Breast epithelium (tissue), 4 donors: ENCODE measurements at regions not wholly inside any gene's neighbourhood (a gene's known extent, or its start where the extent isn't known, plus 50 kb on each side); places are given as distances from the start of the nearest gene placed in this dataset.
"Not testable (repeated sequence)": the region's sequence is repeated elsewhere in the genome, so short reads cannot be mapped to it uniquely, and the experiment has no call there.

Experiments
- DNase-seq, 2 donors: peaks; one replicate each; pipeline ENCODE4 v3.0.0-alpha.2; 2019; ENCODE audit warnings: low spot score in 2 of 2
- H3K27ac ChIP-seq, 2 donors: fragments of 200-600 bp; sonication (generic) in 1 of 2; one replicate each; pipeline ENCODE4 v1.5.1; 2016 to 2019; ENCODE audit warnings: mild to moderate bottlenecking in 1 of 2
- H3K27me3 ChIP-seq, 2 donors: fragments of 200-600 bp; sonication (generic) in 1 of 2; one replicate each; pipeline versions ENCODE4 v1.5.1 to v1.6.0; 2017 to 2019; ENCODE audit warnings: control low read depth in 1 of 2, mild to moderate bottlenecking in 1 of 2
- H3K36me3 ChIP-seq: fragments of 200-600 bp; one replicate; pipeline ENCODE4 v1.5.1; 2019
- H3K4me1 ChIP-seq, 2 donors: fragments of 200-600 bp; sonication (generic); one replicate each; pipeline ENCODE4 v1.5.1; 2016 to 2019; ENCODE audit warnings: control low read depth in 1 of 2
- H3K4me3 ChIP-seq, 3 donors: fragments of 200-600 bp; sonication (generic); 1 replicate in 2 of 3; 2 replicates in 1 of 3; pipeline ENCODE4 v1.5.1; 2016 to 2019; ENCODE audit warnings: mild to moderate bottlenecking in 3 of 3, moderate library complexity in 2 of 3
- H3K9me3 ChIP-seq, 2 donors: fragments of 200-600 bp; sonication (generic) in 1 of 2; one replicate each; pipeline ENCODE4 v1.5.1; 2016 to 2019; ENCODE audit warnings: control low read depth in 1 of 2
- POLR2A ChIP-seq: fragments of 450-650 bp; IDR thresholded peaks from one replicate; pipeline ENCODE4 v1.6.1; 2016; ENCODE audit warnings: antibody characterized with exemption, mild to moderate bottlenecking, moderate library complexity
- POLR2AphosphoS5 ChIP-seq, 3 donors: sonication (generic); formaldehyde crosslinking; IDR thresholded peaks; one replicate each; pipeline ENCODE4 v1.6.1; 2017; ENCODE audit warnings: antibody characterized with exemption in 3 of 3
- intact Hi-C: fragments of 100-400 bp; cut with DNase I; formaldehyde crosslinking; loops from one replicate; pipeline ENCODE4 v1.15.1; 2023; ENCODE audit warnings: low total_unique reads
- TF ChIP-seq, protein P1 (sequence below), 3 donors: fragments of 450-650 bp; IDR thresholded peaks; one replicate each; pipeline ENCODE4 v1.5.1; 2016 to 2017; ENCODE audit warnings: antibody characterized with exemption in 3 of 3, mild to moderate bottlenecking in 3 of 3, moderate library complexity in 3 of 3

GRCh38 chr12:80001562-80001961 lies 66.7 kb upstream of the PPP1R12A start:
- Histone ChIP-seq H3K27me3 (no peaks in the 10 kb centered on the region), H3K9me3 (no peaks in the 10 kb centered on the region), H3K4me1 (no peaks in the 10 kb centered on the region), H3K4me3 (no peak overlapping the region), H3K36me3 (no peaks in the 10 kb centered on the region), H3K27ac (no peak overlapping the region)
- TF ChIP-seq POLR2AphosphoS5 (IDR thresholded peaks at IDR 0.05) (no peak), POLR2A (no peak)
- TF ChIP-seq, protein P1, sequence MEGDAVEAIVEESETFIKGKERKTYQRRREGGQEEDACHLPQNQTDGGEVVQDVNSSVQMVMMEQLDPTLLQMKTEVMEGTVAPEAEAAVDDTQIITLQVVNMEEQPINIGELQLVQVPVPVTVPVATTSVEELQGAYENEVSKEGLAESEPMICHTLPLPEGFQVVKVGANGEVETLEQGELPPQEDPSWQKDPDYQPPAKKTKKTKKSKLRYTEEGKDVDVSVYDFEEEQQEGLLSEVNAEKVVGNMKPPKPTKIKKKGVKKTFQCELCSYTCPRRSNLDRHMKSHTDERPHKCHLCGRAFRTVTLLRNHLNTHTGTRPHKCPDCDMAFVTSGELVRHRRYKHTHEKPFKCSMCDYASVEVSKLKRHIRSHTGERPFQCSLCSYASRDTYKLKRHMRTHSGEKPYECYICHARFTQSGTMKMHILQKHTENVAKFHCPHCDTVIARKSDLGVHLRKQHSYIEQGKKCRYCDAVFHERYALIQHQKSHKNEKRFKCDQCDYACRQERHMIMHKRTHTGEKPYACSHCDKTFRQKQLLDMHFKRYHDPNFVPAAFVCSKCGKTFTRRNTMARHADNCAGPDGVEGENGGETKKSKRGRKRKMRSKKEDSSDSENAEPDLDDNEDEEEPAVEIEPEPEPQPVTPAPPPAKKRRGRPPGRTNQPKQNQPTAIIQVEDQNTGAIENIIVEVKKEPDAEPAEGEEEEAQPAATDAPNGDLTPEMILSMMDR (IDR thresholded peaks at IDR 0.05): no peak
- no peak for DNase-seq
- intact Hi-C loops: no loop called here

DNA sequence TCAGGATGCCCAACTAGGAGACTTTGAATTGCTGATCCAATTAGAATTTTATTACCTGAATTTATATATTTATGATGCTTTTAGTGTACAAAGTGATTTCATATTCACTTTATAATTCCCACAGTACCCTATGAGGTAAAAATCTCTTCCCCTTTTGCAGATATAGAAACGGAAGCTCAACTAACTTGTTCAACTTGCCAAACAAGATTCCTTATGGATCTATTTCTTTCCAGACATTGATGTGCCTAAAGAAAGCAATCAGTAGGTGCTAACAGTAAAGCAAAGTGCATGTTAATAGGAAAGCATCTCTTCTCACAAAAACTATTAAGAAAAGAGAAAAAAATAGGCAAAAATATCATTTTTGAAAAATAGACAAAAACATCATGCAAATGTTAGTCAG lies 65.9 kb upstream of the PPP1R12A start:
- Histone ChIP-seq H3K36me3 (no peaks in the 10 kb centered on the region), H3K9me3 (no peaks in the 10 kb centered on the region), H3K4me3 (no peak overlapping the region), H3K4me1 (no peaks in the 10 kb centered on the region), H3K27ac (no peak overlapping the region), H3K27me3 (no peaks in the 10 kb centered on the region)
- no peak for DNase-seq
- no peak for TF ChIP-seq POLR2AphosphoS5 (IDR thresholded peaks at IDR 0.05)
- TF ChIP-seq, protein P1 (IDR thresholded peaks at IDR 0.05): no peak
- no peak for TF ChIP-seq POLR2A
- intact Hi-C loops: no loop called here

DNA sequence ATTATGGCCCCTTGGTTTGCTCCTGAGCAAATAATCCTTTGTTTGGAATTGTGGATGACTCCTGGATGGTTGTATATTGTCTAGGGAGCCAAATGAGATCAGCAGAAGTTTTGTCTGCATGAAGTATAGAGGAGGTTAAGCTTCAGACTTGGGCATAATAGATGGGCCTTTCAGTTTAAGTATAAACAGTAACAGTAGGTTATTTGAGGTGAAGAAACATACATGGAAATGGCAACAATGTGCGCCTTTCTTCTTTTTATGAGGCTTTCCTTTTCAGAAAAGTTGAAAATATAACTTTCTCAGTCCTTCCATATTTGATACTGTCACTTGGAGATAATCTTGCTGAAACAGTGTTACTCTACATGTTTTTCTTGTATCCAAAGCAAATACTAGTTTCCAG lies 63.7 kb upstream of the PPP1R12A start:
- DNase-seq: no peak
- H3K27ac ChIP-seq: peak overlapping the region; percentile 8 to 38
- no peak overlapping the region for H3K4me3 ChIP-seq
- no peaks in the 10 kb centered on the region for H3K36me3 ChIP-seq
- no peaks in the 10 kb centered on the region for H3K4me1 ChIP-seq
- no peaks in the 10 kb centered on the region for H3K9me3 ChIP-seq
- H3K27me3 ChIP-seq: no peaks in the 10 kb centered on the region
- TF ChIP-seq POLR2A (no peak), POLR2AphosphoS5 (IDR thresholded peaks at IDR 0.05) (no peak)
- TF ChIP-seq, protein P1 (IDR thresholded peaks at IDR 0.05): no peak
- intact Hi-C loops: no loop called here

DNA sequence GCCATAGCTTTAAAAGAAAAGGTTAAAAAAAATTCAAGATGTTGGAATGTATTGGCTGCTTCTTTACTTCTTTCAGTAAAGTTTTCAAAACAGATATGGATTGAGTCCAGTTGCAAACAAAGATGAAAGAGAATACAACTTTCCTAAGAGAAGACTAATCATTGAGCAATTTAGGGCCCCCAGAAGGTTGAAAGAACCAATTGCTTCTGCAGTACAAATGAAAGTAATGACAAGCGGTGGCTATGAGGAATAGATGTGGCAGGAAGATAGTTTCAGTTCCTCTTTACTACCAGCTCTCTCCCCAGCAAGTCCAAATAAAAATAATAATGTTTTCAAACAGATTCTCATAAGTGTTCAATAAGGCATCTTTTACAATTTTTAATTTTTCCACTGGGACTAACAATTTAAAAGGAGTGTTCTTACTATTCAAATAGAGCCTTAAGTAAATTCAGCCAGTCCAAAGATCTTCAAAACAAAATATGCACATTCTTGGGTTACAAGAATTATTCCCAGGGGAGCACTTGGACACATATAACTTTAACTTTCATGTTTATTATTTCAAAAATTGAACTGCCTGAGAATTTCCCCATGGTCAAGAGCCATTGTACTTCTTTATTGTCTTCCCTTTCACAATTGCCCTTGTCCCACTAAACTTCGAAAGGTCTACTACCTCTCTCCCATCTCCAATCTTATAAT lies 62.3 kb upstream of the PPP1R12A start:
- H3K36me3 ChIP-seq: no peaks in the 10 kb centered on the region
- no peak for DNase-seq
- H3K4me3 ChIP-seq: no peak overlapping the region
- no peak for TF ChIP-seq POLR2A
- TF ChIP-seq, protein P1 (IDR thresholded peaks at IDR 0.05): no peak
- no peak for TF ChIP-seq POLR2AphosphoS5 (IDR thresholded peaks at IDR 0.05)
- intact Hi-C loops: no loop called here
- no peaks in the 10 kb centered on the region for H3K27me3 ChIP-seq
- H3K9me3 ChIP-seq: no peaks in the 10 kb centered on the region
- H3K27ac ChIP-seq: no peak overlapping the region
- H3K4me1 ChIP-seq: no peaks in the 10 kb centered on the region

GRCh38 chr12:79995385-79996084 lies 60.6 kb upstream of the PPP1R12A start:
- H3K27me3 ChIP-seq, H3K27ac ChIP-seq, H3K4me1 ChIP-seq, DNase-seq, H3K4me3 ChIP-seq, intact Hi-C loops, H3K36me3 ChIP-seq, H3K9me3 ChIP-seq: not testable (repeated sequence)
